Panc1 (cell line): ENCODE measurements at regions not wholly inside any gene's neighbourhood (a gene's known extent, or its start where the extent isn't known, plus 50 kb on each side); places are given as distances from the start of the nearest gene placed in this dataset.

ENCODE experiments used
- CTCF ChIP-seq: fragments of 450-650 bp; IDR thresholded peaks from 2 replicates; pipeline ENCODE4 v1.5.1; 2017; ENCODE audit warnings: mild to moderate bottlenecking
- POLR2AphosphoS5 ChIP-seq: IDR thresholded peaks from 2 replicates; pipeline ENCODE4 v1.6.1; 2012; ENCODE audit warnings: mild to moderate bottlenecking, low read depth, low read length, moderate library complexity
- REST ChIP-seq, 2 experiments: IDR thresholded peaks; 2 replicates each; pipeline ENCODE4 v1.6.1; 2011 to 2012; ENCODE audit warnings: low read depth in 2 of 2, control low read depth in 1 of 2, low read length in 1 of 2, mild to moderate bottlenecking in 1 of 2, moderate library complexity in 1 of 2; ENCODE audit not compliant: insufficient read depth in 1 of 2
- SIN3A ChIP-seq: IDR thresholded peaks from 2 replicates; pipeline ENCODE4 v1.6.1; 2012; ENCODE audit warnings: low read depth, mild to moderate bottlenecking, low read length, moderate library complexity, borderline replicate concordance; ENCODE audit not compliant: insufficient read depth

GRCh38 chr13:34608331-34608730 is 333.7 kb upstream of the NBEA start:
- TF ChIP-seq CTCF (no peak), POLR2AphosphoS5 (no peak), REST (IDR thresholded peaks at IDR 0.05; ENCODE audit: insufficient read depth in 1 of 2, low read depth in 2 of 2, low read length in 1 of 2) (no peak), SIN3A (no peak)
